ENCODE measurements at regions not wholly inside any gene's neighbourhood (a gene's known extent, or its start where the extent isn't known, plus 50 kb on each side); places are given as distances from the start of the nearest gene placed in this dataset.

- H3K4me3 Mint-ChIP-seq = no peak overlapping the region
- H3K36me3 Mint-ChIP-seq = no peaks in the 10 kb centered on the region
- peaks cover 7% of the 10 kb centered on the region for H3K27me3 Mint-ChIP-seq
- H3K9me3 Mint-ChIP-seq = no peaks in the 10 kb centered on the region
- H3K4me1 Mint-ChIP-seq (ENCODE audit: unreplicated experiment) = no peaks in the 10 kb centered on the region
- no peak for DNase-seq (ENCODE audit: extremely low spot score, unreplicated experiment)
- TF ChIP-seq, protein P1, sequence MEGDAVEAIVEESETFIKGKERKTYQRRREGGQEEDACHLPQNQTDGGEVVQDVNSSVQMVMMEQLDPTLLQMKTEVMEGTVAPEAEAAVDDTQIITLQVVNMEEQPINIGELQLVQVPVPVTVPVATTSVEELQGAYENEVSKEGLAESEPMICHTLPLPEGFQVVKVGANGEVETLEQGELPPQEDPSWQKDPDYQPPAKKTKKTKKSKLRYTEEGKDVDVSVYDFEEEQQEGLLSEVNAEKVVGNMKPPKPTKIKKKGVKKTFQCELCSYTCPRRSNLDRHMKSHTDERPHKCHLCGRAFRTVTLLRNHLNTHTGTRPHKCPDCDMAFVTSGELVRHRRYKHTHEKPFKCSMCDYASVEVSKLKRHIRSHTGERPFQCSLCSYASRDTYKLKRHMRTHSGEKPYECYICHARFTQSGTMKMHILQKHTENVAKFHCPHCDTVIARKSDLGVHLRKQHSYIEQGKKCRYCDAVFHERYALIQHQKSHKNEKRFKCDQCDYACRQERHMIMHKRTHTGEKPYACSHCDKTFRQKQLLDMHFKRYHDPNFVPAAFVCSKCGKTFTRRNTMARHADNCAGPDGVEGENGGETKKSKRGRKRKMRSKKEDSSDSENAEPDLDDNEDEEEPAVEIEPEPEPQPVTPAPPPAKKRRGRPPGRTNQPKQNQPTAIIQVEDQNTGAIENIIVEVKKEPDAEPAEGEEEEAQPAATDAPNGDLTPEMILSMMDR (conservative IDR thresholded peaks at IDR 0.05) = no peak
- no peak overlapping the region for H3K27ac Mint-ChIP-seq
These were observed 233.1 kb downstream of the HHIPL2 start for GRCh38 chr1:222314839-222315238.

GRCh38 chr1:222310836-222311235, 237.1 kb downstream of the HHIPL2 start:
- no peak for DNase-seq (ENCODE audit: extremely low spot score, unreplicated experiment)
- Mint-ChIP-seq H3K4me3 (no peak overlapping the region), H3K36me3 (no peaks in the 10 kb centered on the region), H3K4me1 (ENCODE audit: unreplicated experiment) (no peaks in the 10 kb centered on the region), H3K27ac (no peak overlapping the region), H3K27me3 (peaks cover 2% of the 10 kb centered on the region), H3K9me3 (no peaks in the 10 kb centered on the region)
- TF ChIP-seq, protein P1 (conservative IDR thresholded peaks at IDR 0.05) = no peak

GRCh38 chr1:222307621-222308020, 240.3 kb downstream of the HHIPL2 start:
- TF ChIP-seq, protein P1 (conservative IDR thresholded peaks at IDR 0.05) = no peak
- DNase-seq (ENCODE audit: extremely low spot score, unreplicated experiment) = no peak
- Mint-ChIP-seq H3K4me3 (no peak overlapping the region), H3K27me3 (peaks cover 5% of the 10 kb centered on the region), H3K4me1 (ENCODE audit: unreplicated experiment) (no peaks in the 10 kb centered on the region), H3K36me3 (no peaks in the 10 kb centered on the region), H3K9me3 (no peaks in the 10 kb centered on the region), H3K27ac (no peak overlapping the region)

DNA sequence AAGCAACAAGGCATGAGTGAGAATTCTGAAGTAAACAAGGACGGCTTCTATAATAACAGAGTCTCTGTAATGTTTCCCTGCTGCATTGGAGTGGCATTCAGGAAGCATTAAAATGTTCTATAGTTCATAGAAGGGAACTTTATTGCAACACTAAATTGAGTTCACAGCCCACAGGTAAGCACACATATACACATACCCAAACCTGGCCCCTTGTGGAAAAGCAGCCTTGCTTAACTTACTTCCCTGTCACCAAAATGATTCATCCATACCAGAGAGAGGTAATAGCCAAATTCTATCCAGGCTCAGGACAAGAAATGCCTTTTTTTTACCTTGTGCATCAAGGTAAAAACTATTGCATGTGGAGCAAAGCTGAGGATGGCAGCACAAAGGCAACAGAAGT, 241.4 kb downstream of the HHIPL2 start:
- H3K4me1 Mint-ChIP-seq (ENCODE audit: unreplicated experiment) = no peaks in the 10 kb centered on the region
- peaks cover 14% of the 10 kb centered on the region for H3K27me3 Mint-ChIP-seq
- DNase-seq (ENCODE audit: extremely low spot score, unreplicated experiment) = no peak
- no peaks in the 10 kb centered on the region for H3K9me3 Mint-ChIP-seq
- H3K36me3 Mint-ChIP-seq = no peaks in the 10 kb centered on the region
- H3K27ac Mint-ChIP-seq = no peak overlapping the region
- TF ChIP-seq, protein P1 (conservative IDR thresholded peaks at IDR 0.05) = no peak
- H3K4me3 Mint-ChIP-seq = no peak overlapping the region

DNA sequence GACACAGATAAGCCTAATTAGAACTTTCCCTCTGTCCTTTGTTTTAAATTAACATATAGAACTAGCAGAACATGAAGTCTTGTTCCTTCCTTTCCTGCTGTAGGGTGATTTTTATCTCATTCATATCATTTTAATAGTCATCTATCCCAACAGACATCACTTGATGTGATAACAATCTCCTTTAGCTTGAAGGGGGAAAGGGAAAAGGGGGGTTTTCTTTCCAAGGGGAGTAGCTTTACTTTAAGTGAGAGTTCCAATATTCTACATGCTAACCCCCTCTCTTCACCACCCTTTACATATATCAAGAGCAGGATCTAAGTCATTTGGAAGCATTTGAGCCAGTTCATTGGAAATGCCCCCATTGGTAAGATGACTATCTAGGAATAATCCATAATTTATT, 241.9 kb downstream of the HHIPL2 start:
- Mint-ChIP-seq H3K27me3 (peaks cover 14% of the 10 kb centered on the region), H3K4me1 (ENCODE audit: unreplicated experiment) (no peaks in the 10 kb centered on the region), H3K9me3 (no peaks in the 10 kb centered on the region), H3K27ac (no peak overlapping the region), H3K36me3 (no peaks in the 10 kb centered on the region), H3K4me3 (no peak overlapping the region)
- DNase-seq (ENCODE audit: extremely low spot score, unreplicated experiment) = no peak
- TF ChIP-seq, protein P1 (conservative IDR thresholded peaks at IDR 0.05) = no peak

DNA sequence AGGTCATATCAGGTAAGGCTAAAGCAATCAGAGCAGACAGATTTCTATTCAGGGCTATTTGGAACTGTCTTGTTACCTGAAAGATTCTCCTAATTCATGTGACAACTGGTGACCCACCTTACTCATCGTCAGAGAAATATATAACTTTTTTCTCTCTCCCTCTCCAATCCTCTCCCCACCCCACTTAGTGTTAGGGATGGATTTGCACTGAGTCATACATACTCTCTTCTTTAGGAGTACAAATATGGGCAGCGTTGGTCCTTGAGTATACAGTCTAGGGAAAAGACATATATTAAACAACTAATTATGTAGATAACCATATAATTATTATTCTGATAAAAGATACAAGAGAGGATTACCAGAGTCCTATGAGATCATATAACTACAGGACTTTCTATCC, 246.3 kb downstream of the HHIPL2 start:
- TF ChIP-seq, protein P1 (conservative IDR thresholded peaks at IDR 0.05) = no peak
- Mint-ChIP-seq H3K4me1 (ENCODE audit: unreplicated experiment) (no peaks in the 10 kb centered on the region), H3K27ac (no peak overlapping the region), H3K4me3 (no peak overlapping the region), H3K27me3 (peaks cover 11% of the 10 kb centered on the region), H3K36me3 (no peaks in the 10 kb centered on the region), H3K9me3 (peaks cover 5% of the 10 kb centered on the region)
- no peak for DNase-seq (ENCODE audit: extremely low spot score, unreplicated experiment)
